ENCODE measurements at regions not wholly inside any gene's neighbourhood (a gene's known extent, or its start where the extent isn't known, plus 50 kb on each side); places are given as distances from the start of the nearest gene placed in this dataset.

DNA sequence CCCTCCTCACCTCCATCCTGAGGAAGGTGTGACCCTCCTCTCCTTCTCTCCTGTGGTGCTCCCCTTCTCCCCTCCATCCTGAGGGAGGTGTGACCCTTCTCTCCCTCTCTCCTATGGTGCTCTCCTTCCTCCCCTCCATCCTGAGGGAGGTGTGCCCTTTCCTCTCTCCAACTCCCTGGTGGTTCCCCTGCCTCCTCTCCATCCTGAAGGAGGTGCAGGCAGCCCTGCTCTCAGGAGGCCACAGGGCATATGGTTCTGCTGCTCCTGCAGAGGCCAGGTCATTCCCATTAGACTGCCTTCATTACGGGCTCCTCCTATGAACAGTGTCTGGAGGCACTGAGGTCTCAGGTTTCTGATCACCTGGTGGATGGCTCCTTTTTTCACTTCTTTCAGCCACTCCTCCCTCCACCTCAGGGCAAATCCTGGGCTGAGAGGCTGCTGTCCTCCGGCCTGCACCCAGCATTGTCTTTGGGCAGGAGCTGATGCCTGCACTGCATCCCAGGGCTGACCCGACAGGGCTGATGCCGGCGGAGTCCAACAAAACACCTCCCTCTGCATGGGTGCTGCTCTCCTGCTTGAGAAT lies 197.1 kb downstream of the MED10 start:
- no peak for ATAC-seq
- H3K27me3 ChIP-seq = no peaks in the 10 kb centered on the region
- H3K9me3 ChIP-seq = no peaks in the 10 kb centered on the region
- WGBS, 2 donors (ENCODE audit: low coverage in 1 of 2) = 47% methylated on average over 2 of the region's 5 CpGs; no CpG with 5 or more reads in 1 of the 2 donors
- no peak overlapping the region for H3K27ac ChIP-seq
- H3K4me3 ChIP-seq = no peak overlapping the region
- no peaks in the 10 kb centered on the region for H3K36me3 ChIP-seq
- H3K4me1 ChIP-seq = no peaks in the 10 kb centered on the region
- TF ChIP-seq, protein P1, sequence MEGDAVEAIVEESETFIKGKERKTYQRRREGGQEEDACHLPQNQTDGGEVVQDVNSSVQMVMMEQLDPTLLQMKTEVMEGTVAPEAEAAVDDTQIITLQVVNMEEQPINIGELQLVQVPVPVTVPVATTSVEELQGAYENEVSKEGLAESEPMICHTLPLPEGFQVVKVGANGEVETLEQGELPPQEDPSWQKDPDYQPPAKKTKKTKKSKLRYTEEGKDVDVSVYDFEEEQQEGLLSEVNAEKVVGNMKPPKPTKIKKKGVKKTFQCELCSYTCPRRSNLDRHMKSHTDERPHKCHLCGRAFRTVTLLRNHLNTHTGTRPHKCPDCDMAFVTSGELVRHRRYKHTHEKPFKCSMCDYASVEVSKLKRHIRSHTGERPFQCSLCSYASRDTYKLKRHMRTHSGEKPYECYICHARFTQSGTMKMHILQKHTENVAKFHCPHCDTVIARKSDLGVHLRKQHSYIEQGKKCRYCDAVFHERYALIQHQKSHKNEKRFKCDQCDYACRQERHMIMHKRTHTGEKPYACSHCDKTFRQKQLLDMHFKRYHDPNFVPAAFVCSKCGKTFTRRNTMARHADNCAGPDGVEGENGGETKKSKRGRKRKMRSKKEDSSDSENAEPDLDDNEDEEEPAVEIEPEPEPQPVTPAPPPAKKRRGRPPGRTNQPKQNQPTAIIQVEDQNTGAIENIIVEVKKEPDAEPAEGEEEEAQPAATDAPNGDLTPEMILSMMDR (IDR thresholded peaks at IDR 0.05) = no peak
- no peak for TF ChIP-seq POLR2A (IDR thresholded peaks at IDR 0.05)
- no peak for TF ChIP-seq POLR2AphosphoS5 (IDR thresholded peaks at IDR 0.05)
- no peak for TF ChIP-seq EP300 (IDR thresholded peaks at IDR 0.05)

DNA sequence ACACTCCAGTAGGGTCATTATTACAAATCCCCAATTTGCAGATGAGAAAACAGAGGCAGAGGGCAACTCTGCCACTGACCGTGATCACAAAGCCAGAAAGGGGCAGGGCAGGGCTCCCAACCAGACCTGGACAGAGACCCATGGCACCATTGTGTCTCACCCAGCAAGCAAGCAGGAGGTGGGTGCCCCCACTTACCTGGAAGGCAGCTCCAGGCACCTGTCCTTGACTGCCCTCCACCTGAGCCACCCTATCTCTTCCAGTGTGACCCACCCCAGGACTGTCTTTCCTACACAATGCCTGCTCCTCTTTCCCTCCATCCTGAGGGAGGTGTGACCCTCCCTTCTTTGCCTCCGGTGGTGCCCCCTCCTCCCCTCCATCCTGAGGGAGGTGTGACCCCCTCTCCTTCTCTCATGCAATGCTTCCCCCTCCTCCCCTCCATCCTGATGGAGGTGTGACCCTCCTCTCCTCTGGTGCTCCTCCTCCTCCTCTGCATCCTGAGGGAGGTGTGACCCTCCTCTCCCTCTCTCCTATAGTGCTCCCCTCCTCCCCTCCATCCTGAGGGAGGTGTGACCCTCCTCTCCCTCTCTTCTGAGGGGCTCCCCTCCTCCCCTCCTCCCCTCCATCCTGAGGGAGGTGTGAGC lies 198.0 kb downstream of the MED10 start:
- TF ChIP-seq POLR2AphosphoS5 (IDR thresholded peaks at IDR 0.05) = no peak
- no peak for TF ChIP-seq POLR2A (IDR thresholded peaks at IDR 0.05)
- no peak for TF ChIP-seq EP300 (IDR thresholded peaks at IDR 0.05)
- TF ChIP-seq, protein P1 (IDR thresholded peaks at IDR 0.05) = no peak
- no peak for ATAC-seq
- Histone ChIP-seq H3K27ac (no peak overlapping the region), H3K4me1 (no peaks in the 10 kb centered on the region), H3K4me3 (no peak overlapping the region), H3K9me3 (no peaks in the 10 kb centered on the region), H3K27me3 (no peaks in the 10 kb centered on the region), H3K36me3 (no peaks in the 10 kb centered on the region)
- WGBS, 2 donors (ENCODE audit: low coverage in 1 of 2) = 43 to 90% methylated on average over 1 to 2 of the region's 2 CpGs

GRCh38 chr5:6178846-6179532 lies 199.4 kb downstream of the MED10 start:
- Histone ChIP-seq H3K9me3 (no peaks in the 10 kb centered on the region), H3K4me3 (no peak overlapping the region), H3K27ac (no peak overlapping the region), H3K27me3 (no peaks in the 10 kb centered on the region), H3K36me3 (no peaks in the 10 kb centered on the region), H3K4me1 (no peaks in the 10 kb centered on the region)
- WGBS, 2 donors (ENCODE audit: low coverage in 1 of 2) = 82 to 100% methylated on average over 2 of the region's 2 CpGs
- TF ChIP-seq, protein P1 (IDR thresholded peaks at IDR 0.05) = no peak
- TF ChIP-seq POLR2A (IDR thresholded peaks at IDR 0.05) = no peak
- TF ChIP-seq POLR2AphosphoS5 (IDR thresholded peaks at IDR 0.05) = no peak
- no peak for TF ChIP-seq EP300 (IDR thresholded peaks at IDR 0.05)
- no peak for ATAC-seq

DNA sequence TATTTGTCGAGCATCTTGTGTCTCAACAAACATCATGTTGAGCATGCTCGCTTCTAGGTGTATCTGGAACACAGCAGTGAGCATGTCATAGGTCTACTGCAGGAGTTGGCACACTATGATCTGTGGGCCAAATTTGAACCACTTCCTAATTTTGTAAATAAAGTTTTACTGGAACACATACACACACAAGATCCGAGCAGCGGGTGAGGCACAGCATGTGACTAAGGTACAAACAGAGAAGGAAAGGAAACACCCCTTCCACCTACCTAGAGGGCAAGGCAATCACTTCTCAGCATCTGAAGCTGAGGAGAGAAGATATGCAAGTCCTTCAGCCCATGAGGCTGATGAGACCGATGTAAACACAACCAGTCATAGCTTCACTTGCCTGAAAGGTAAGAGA lies 200.4 kb downstream of the MED10 start:
- no peak overlapping the region for H3K4me3 ChIP-seq
- no peak for ATAC-seq
- H3K27ac ChIP-seq = no peak overlapping the region
- TF ChIP-seq POLR2A (IDR thresholded peaks at IDR 0.05) (no peak), EP300 (IDR thresholded peaks at IDR 0.05) (no peak), POLR2AphosphoS5 (IDR thresholded peaks at IDR 0.05) (no peak)
- TF ChIP-seq, protein P1 (IDR thresholded peaks at IDR 0.05) = no peak
- no peaks in the 10 kb centered on the region for H3K9me3 ChIP-seq
- no peaks in the 10 kb centered on the region for H3K4me1 ChIP-seq
- WGBS, 2 donors (ENCODE audit: low coverage in 1 of 2) = 88 to 90% methylated on average over 3 of the region's 5 CpGs
- no peaks in the 10 kb centered on the region for H3K27me3 ChIP-seq
- H3K36me3 ChIP-seq = no peaks in the 10 kb centered on the region

Data from gastroesophageal sphincter (tissue), 4 donors.